ENCODE measurements at regions not wholly inside any gene's neighbourhood (a gene's known extent, or its start where the extent isn't known, plus 50 kb on each side); places are given as distances from the start of the nearest gene placed in this dataset.

GRCh38 chr1:209417761-209418160 lies 165.8 kb upstream of the CAMK1G start:
- TF ChIP-seq CTCF (conservative IDR thresholded peaks at IDR 0.05 in 1 of 2, IDR thresholded peaks at IDR 0.05 in 1 of 2; ENCODE audit: extremely low read depth in 1 of 2, insufficient read depth in 1 of 2, low read depth in 1 of 2, low read length in 2 of 2) (no peak), EZH2 (IDR thresholded peaks at IDR 0.05; ENCODE audit: borderline replicate concordance, low read length) (no peak)
